BJ (cell line): ENCODE measurements at regions not wholly inside any gene's neighbourhood (a gene's known extent, or its start where the extent isn't known, plus 50 kb on each side); places are given as distances from the start of the nearest gene placed in this dataset.

Experiments
- CTCF ChIA-PET: fragments of 350-600 bp; formaldehyde crosslinking; extraction: SDS; loops from one replicate; lab custom pipeline; 2021; ENCODE audit warnings: antibody characterized with exemption, inconsistent platforms; lab: Yijun Ruan, JAX
- POLR2A ChIA-PET: fragments of 300-600 bp; sonication (Branson Sonifier 250); formaldehyde crosslinking; extraction: SDS; loops from one replicate; lab custom pipeline; 2021; ENCODE audit warnings: antibody characterized with exemption; lab: Charles Lee
- DNase-seq: peaks from one replicate; pipeline ENCODE4 v3.0.0-alpha.2; 2011; ENCODE audit warnings: low read depth
- H3K27me3 ChIP-seq: 2 replicates; pipeline ENCODE4 v1.6.0; 2011; ENCODE audit warnings: low read length; ENCODE audit not compliant: control insufficient read depth, insufficient read depth
- H3K36me3 ChIP-seq: 2 replicates; pipeline ENCODE4 v1.5.1; 2011; ENCODE audit warnings: low read length; ENCODE audit not compliant: control insufficient read depth, insufficient read depth
- H3K4me3 ChIP-seq: 2 replicates; pipeline ENCODE4 v1.5.1; 2011; ENCODE audit warnings: low read depth, mild to moderate bottlenecking, control low read depth, low read length
- TF ChIP-seq, protein P1 (sequence below): IDR thresholded peaks from 2 replicates; pipeline ENCODE4 v1.5.1; 2011; ENCODE audit warnings: low read depth, mild to moderate bottlenecking, control low read depth, inconsistent platforms, low read length, moderate library complexity; ENCODE audit not compliant: insufficient read depth

DNA sequence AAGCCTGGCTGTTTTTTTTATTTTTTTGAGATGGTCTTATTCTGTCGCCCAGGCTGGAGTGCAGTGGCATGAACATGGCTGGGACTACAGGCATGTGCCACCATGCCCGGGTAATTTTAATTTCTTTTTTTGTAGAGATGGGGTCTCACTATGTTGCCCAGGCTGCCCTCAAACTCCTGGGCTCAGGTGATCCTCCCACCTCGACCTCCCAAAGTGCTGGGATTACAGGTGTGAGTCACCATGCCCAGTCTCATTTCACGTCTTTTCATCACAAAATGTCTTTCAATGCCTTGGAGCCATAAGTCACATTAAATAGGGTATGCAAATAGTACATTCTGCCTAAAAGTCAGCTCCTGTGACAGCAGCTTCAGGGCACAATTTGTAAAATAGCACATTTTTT, 52.8 kb downstream of the SOX2 start:
- CTCF ChIA-PET, result interaction anchor here (0.7 kb wide), 1 partner anchor 24 kb away, joined by 3 read pairs; no protein-coding TSS in a partner anchor
- no peak for DNase-seq
- POLR2A ChIA-PET, result no interaction called here
- TF ChIP-seq, protein P1, sequence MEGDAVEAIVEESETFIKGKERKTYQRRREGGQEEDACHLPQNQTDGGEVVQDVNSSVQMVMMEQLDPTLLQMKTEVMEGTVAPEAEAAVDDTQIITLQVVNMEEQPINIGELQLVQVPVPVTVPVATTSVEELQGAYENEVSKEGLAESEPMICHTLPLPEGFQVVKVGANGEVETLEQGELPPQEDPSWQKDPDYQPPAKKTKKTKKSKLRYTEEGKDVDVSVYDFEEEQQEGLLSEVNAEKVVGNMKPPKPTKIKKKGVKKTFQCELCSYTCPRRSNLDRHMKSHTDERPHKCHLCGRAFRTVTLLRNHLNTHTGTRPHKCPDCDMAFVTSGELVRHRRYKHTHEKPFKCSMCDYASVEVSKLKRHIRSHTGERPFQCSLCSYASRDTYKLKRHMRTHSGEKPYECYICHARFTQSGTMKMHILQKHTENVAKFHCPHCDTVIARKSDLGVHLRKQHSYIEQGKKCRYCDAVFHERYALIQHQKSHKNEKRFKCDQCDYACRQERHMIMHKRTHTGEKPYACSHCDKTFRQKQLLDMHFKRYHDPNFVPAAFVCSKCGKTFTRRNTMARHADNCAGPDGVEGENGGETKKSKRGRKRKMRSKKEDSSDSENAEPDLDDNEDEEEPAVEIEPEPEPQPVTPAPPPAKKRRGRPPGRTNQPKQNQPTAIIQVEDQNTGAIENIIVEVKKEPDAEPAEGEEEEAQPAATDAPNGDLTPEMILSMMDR, result no peak
- Histone ChIP-seq H3K4me3 (no peak overlapping the region), H3K27me3 (no peaks in the 10 kb centered on the region), H3K36me3 (no peaks in the 10 kb centered on the region)

DNA sequence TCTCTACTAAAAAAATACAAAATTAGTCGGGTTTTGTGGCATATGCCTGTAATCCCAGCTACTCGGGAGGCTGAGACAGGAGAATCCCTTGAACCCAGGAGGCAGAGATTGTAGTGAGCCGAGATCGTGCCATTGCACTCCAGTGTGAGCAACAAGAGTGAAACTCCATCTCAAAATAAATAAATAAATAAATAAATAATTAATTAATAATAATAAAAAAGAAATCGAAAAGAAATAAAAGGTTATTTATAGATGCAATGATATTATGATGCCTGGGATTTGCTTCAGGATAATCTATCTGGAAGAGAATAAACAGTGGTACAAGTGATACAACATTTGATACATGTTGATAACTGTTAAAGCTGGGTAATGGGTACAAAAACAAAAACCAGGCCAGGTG, 58.6 kb downstream of the SOX2 start:
- ChIA-PET CTCF (no interaction called here), POLR2A (no interaction called here)
- H3K4me3 ChIP-seq, result no peak overlapping the region
- no peaks in the 10 kb centered on the region for H3K36me3 ChIP-seq
- DNase-seq, result no peak
- TF ChIP-seq, protein P1, result no peak
- H3K27me3 ChIP-seq, result no peaks in the 10 kb centered on the region

DNA sequence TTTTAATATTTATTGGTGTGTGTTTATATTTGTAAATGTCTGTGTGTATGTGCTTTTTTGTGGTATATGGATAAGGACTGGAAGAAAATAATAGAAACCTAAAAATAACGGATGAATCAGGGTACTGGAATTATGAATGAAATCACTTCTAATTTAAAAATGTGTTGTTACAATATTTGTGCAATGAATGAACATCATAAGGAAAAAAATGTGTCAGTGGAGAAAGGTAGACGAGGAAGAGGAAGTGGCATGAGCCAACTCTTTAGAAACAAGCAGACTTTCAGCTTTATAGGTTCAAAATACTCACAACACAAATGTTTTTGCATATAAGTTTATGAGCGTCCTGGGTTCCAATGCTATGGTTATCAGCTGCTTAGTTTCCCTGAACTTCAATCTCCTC, 59.4 kb downstream of the SOX2 start:
- TF ChIP-seq, protein P1, result no peak
- no peaks in the 10 kb centered on the region for H3K27me3 ChIP-seq
- ChIA-PET CTCF (no interaction called here), POLR2A (no interaction called here)
- no peak for DNase-seq
- no peak overlapping the region for H3K4me3 ChIP-seq
- no peaks in the 10 kb centered on the region for H3K36me3 ChIP-seq

DNA sequence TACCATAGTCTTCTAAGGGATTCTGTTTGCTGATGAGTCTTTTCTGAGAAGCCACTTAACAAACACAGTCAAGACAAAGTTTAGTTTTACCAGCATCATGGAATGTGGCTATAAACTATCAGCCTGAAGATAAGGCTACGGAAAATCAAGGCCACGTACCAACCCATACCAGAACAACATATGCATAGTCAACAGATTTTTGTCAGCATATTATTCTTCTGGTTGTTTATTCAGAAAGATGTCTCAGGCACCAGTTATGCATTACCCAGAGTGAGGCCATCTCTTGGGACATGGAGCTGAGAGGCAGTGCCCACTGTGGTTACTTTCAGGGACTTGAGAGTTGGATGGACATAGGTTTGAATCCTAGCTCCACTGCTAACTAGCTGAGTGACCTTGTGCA, 60.4 kb downstream of the SOX2 start:
- POLR2A ChIA-PET, result no interaction called here
- Histone ChIP-seq H3K36me3 (no peaks in the 10 kb centered on the region), H3K4me3 (no peak overlapping the region), H3K27me3 (no peaks in the 10 kb centered on the region)
- no peak for DNase-seq
- CTCF ChIA-PET, result no interaction called here
- TF ChIP-seq, protein P1, result no peak

DNA sequence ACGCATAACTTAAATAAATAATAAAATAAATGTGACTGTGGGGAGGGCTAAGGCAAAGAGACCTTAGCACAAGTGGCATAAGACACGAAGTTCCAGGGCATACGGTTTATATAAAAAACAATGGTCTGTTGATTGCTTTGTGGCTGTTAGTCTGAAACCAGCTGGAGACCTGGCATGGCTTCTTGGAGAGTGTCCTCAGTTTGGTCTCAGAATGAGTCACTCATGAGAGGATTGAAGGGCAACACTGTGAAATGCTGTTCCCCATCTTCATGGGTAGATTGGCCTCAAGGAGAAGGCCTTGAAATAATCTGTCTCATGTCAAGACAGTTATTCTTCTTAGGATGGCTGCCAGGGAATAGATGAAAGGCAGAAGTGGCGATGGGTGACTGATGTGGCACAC, 62.2 kb downstream of the SOX2 start:
- Histone ChIP-seq H3K27me3 (no peaks in the 10 kb centered on the region), H3K4me3 (no peak overlapping the region), H3K36me3 (no peaks in the 10 kb centered on the region)
- TF ChIP-seq, protein P1, result no peak
- POLR2A ChIA-PET, result no interaction called here
- no peak for DNase-seq
- CTCF ChIA-PET, result no interaction called here
